HG03196 (cell line): ENCODE measurements at regions not wholly inside any gene's neighbourhood (a gene's known extent, or its start where the extent isn't known, plus 50 kb on each side); places are given as distances from the start of the nearest gene placed in this dataset.

ENCODE experiments used
- ATAC-seq: cut with Tn5 transposase; IDR thresholded peaks from one replicate; pipeline ENCODE4 v1.9.1; 2021; ENCODE audit not compliant: unreplicated experiment

GRCh38 chr1:218863987-218864386 is 309.7 kb upstream of the LYPLAL1 start:
- ATAC-seq = no peak

DNA sequence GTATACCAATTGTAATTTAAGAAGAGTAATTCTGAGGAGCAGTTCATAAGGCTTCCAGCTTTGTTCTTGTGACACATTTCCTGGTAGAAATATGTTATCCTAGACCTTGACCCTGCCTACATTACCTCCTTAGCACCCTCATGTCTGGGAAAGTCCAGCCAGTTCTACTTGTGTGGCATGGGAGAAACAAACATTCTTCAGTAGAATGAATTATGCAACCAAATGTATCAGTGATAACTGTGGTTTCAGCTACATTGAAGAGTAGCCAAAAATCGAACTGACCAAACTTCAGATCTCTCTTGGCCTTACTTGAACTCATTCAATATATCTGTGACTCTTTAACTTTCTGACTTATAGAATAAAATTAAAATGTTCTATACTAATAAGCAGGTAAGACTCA is 308.1 kb upstream of the LYPLAL1 start:
- no peak for ATAC-seq

GRCh38 chr1:218866507-218866906 is 307.2 kb upstream of the LYPLAL1 start:
- ATAC-seq = no peak

- no peak for ATAC-seq
These were observed 306.6 kb upstream of the LYPLAL1 start for GRCh38 chr1:218867066-218867465.

DNA sequence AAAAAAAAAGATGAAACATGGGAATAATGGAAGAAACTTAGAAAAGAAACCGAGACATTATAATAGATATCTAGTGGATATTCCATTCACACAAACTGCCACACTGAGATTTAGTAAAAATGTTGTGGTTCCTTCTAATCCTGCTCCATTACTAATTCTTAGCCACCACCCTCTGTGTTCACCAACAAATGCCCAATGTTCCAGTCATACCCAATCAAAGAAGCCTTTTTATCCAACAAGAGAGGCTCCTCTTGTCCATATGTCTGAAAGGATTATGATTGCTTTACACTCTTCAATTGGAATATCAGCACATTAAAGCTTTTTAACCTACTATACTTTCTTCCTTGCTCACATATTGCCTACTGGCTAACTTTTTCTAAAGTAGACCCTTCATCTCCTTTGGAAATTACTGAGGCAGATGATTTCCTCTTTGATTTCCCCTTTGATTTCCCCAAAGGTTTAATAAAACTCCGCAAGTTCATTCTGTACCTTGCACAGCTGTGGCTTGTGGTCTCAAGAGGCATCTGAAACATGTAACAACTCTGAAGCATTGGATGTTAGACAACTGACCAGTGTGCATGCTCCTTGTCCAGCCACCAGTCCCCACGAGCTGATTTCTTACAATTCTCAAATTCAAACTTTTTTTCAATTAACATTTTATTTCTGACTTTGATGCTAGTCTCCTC is 305.6 kb upstream of the LYPLAL1 start:
- no peak for ATAC-seq

- ATAC-seq = no peak
These were observed 304.4 kb upstream of the LYPLAL1 start for GRCh38 chr1:218869276-218869675.

- ATAC-seq = no peak
These were observed 301.7 kb upstream of the LYPLAL1 start for GRCh38 chr1:218872026-218872425.

- no peak for ATAC-seq
These were observed 300.8 kb upstream of the LYPLAL1 start for GRCh38 chr1:218872928-218873327.

GRCh38 chr1:218874313-218874712 is 299.4 kb upstream of the LYPLAL1 start:
- no peak for ATAC-seq

- no peak for ATAC-seq
These were observed 298.8 kb upstream of the LYPLAL1 start for GRCh38 chr1:218874801-218875400.

GRCh38 chr1:218878369-218878768 is 295.3 kb upstream of the LYPLAL1 start:
- no peak for ATAC-seq

- no peak for ATAC-seq
These were observed 293.1 kb upstream of the LYPLAL1 start for GRCh38 chr1:218880484-218881060.

GRCh38 chr1:218882454-218882853 is 291.2 kb upstream of the LYPLAL1 start:
- no peak for ATAC-seq

DNA sequence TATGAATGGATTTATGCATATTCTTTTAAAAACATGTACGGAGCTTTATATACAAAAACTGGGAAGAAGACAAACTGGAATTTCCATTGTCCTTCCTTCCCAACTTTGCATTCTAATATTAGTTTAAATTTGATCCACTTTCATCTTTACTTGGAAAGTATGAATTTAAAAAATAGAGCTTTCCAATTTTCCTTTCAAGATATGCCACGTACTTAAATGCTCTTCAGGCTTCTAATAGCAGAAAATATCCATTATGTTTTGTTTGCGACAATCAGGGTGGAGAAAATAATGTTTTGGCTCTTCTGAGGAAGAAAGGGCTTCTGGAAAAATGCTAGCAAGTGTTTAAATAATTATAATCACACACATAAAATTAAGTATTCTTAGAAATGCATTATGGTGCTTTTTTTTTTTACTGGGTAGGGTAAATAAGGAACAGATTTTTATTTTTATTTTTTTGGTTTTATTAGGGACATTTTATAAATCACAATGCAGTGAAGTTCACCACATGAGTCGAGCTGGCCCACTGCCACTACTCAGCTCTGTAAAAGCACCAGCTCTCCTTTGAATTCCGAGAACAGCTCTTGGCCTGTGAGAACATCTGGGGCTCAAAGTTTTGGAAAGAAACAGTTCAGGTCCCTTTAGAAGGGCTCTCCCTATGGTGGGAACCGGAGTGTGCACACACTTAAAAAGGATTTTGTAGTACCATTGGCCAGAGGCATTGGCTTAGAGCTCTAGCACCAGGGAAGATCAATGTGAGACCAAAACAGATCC is 287.4 kb upstream of the LYPLAL1 start:
- ATAC-seq = no peak

DNA sequence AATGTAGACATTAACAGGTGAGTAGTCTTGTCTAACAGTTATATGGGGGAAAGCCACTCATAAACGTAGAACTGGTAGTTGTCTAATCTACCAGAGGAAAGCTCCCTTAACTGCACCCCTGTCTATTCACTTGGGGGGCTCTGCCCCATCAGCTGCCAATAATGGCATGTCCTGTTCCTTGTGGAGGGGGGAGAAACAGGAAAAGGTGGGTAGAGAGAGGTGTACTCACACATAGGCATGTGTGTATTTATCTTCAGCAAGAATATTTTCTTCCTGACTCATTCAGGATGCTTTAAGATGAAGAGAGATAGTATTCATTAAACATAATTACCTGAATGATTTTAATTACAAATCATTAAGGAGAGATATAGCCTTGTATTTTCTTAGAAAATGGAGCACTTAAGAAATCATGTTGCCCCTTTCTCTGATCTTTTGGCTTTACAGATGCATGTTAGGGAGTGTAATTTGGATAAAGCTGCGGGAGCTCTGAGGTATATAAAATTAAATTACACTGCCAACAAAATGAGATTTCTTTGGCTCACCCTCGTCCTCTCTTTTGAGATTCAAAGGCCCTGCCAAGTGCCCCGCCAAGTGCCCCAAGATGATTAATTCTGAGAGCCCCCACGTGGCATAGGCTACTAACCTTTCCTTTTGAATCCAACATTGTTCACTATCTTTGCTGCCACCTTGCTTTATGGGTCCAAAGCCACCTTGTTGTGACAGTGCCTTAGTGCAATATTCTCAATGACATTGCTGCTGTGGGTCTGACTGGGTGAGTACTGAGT is 286.3 kb upstream of the LYPLAL1 start:
- no peak for ATAC-seq

GRCh38 chr1:218890451-218890850 is 283.2 kb upstream of the LYPLAL1 start:
- ATAC-seq = no peak

- no peak for ATAC-seq
These were observed 282.1 kb upstream of the LYPLAL1 start for GRCh38 chr1:218891577-218891976.

GRCh38 chr1:218895064-218895587 is 278.6 kb upstream of the LYPLAL1 start:
- ATAC-seq = no peak

GRCh38 chr1:218896202-218896601 is 277.5 kb upstream of the LYPLAL1 start:
- ATAC-seq = no peak

DNA sequence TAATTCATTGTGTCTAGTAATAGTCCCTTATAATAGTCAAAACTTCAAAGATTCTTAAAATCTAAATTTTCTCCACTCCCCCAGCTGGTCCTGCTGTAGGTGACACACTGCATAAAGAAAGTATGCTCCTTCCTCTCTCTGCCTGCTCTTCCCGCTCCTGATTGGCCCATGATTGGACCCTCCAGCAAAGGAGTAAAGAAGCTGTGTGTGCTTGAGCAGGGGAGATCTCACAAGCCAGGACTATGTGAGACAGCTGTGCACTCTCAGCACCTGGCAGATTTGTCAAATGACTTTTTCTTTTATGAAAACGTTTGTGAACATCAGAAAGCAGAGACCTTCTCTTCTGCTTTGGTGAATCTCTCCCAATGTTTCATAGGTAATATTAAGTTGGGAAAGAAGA is 274.8 kb upstream of the LYPLAL1 start:
- ATAC-seq = no peak

DNA sequence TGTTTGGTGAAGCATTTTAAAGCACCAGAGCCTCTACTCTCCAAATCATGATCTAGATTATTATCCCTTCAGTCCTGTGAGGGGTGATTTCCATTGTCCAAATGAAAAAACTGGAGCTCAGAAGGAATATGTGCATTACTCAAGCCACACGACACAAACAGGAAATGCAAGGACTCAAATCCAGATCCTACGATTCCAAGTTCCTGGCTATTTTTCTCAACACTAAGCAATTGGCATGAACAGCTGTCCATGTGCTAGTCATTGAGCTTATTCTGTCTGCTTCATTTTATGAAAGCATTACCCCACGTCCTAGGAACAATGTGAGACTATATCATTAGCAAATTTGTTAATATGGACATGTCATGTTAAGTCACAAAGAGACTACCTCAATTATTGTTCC is 273.1 kb upstream of the LYPLAL1 start:
- no peak for ATAC-seq
